MM.1S (cell line): ENCODE measurements at regions not wholly inside any gene's neighbourhood (a gene's known extent, or its start where the extent isn't known, plus 50 kb on each side); places are given as distances from the start of the nearest gene placed in this dataset.

ENCODE experiments used
- DNase-seq: peaks from one replicate; pipeline ENCODE4 v3.0.0-alpha.2; 2015
- H2AFZ ChIP-seq: fragments of 300-600 bp; sonication (generic); 2 replicates; pipeline ENCODE4 v1.6.0; 2016; ENCODE audit warnings: antibody characterized with exemption, low read length
- H3F3A ChIP-seq: fragments of 300-600 bp; sonication (generic); 2 replicates; pipeline ENCODE4 v1.6.1; 2016; ENCODE audit warnings: mild to moderate bottlenecking, antibody characterized with exemption, low read length, moderate library complexity, mixed read lengths; ENCODE audit not compliant: insufficient read depth
- H3K27ac ChIP-seq: fragments of 300-600 bp; sonication (generic); 2 replicates; pipeline ENCODE4 v1.5.1; 2016; ENCODE audit warnings: mild to moderate bottlenecking, low read length
- H3K27me3 ChIP-seq: fragments of 300-600 bp; sonication (generic); replicated peaks from 2 replicates; pipeline ENCODE4 v1.6.0; 2016; ENCODE audit warnings: low read length; ENCODE audit not compliant: insufficient read depth
- H3K36me3 ChIP-seq: fragments of 300-600 bp; sonication (generic); replicated peaks from 2 replicates; pipeline ENCODE4 v1.6.1; 2016; ENCODE audit warnings: mild to moderate bottlenecking, low read length, mixed read lengths; ENCODE audit not compliant: insufficient read depth
- H3K4me1 ChIP-seq: fragments of 300-600 bp; sonication (generic); 2 replicates; pipeline ENCODE4 v1.6.1; 2016; ENCODE audit warnings: low read length, mixed read lengths
- H3K4me2 ChIP-seq: fragments of 300-600 bp; sonication (generic); 2 replicates; pipeline ENCODE4 v1.6.0; 2016; ENCODE audit warnings: low read depth, low read length
- H3K4me3 ChIP-seq: fragments of 300-600 bp; sonication (generic); 2 replicates; pipeline ENCODE4 v1.5.1; 2016; ENCODE audit warnings: low read length, mixed read lengths
- H3K79me2 ChIP-seq: fragments of 300-600 bp; sonication (generic); 2 replicates; pipeline ENCODE4 v1.6.1; 2016; ENCODE audit warnings: mixed run types, low read length, mixed read lengths
- H3K9ac ChIP-seq: fragments of 300-600 bp; sonication (generic); 2 replicates; pipeline ENCODE4 v1.6.1; 2016; ENCODE audit warnings: low read length, mixed read lengths
- H3K9me2 ChIP-seq: fragments of 300-600 bp; sonication (generic); replicated peaks from 2 replicates; pipeline ENCODE4 v1.6.1; 2016; ENCODE audit warnings: mild to moderate bottlenecking, low read length, mixed read lengths; ENCODE audit not compliant: insufficient read depth
- H3K9me3 ChIP-seq: fragments of 300-600 bp; sonication (generic); replicated peaks from 2 replicates; pipeline ENCODE4 v1.6.1; 2016; ENCODE audit warnings: mild to moderate bottlenecking, low read length, mixed read lengths; ENCODE audit not compliant: insufficient read depth
- H4K20me1 ChIP-seq: fragments of 300-600 bp; sonication (generic); 2 replicates; pipeline ENCODE4 v1.6.1; 2016; ENCODE audit warnings: mild to moderate bottlenecking, low read length, moderate library complexity, mixed read lengths; ENCODE audit not compliant: insufficient read depth
- CTCF ChIP-seq: fragments of 300-600 bp; sonication (generic); IDR thresholded peaks from 2 replicates; pipeline ENCODE4 v1.5.1; 2016; ENCODE audit warnings: antibody characterized with exemption, low read length, mixed read lengths
- EZH2 ChIP-seq: fragments of 300-600 bp; sonication (generic); optimal IDR thresholded peaks from 2 replicates; pipeline ENCODE3; 2017; ENCODE audit warnings: low read depth, mild to moderate bottlenecking, antibody characterized with exemption, low read length, mixed read lengths
- EZH2phosphoT487 ChIP-seq: fragments of 300-600 bp; sonication (generic); IDR thresholded peaks from 2 replicates; pipeline ENCODE4 v1.6.1; 2018; ENCODE audit warnings: antibody characterized with exemption, low read length

- no peaks in the 10 kb centered on the region for H3K79me2 ChIP-seq
- no peak overlapping the region for H2AFZ ChIP-seq
- H4K20me1 ChIP-seq = no peaks in the 10 kb centered on the region
- no peak for DNase-seq
- no peaks in the 10 kb centered on the region for H3K4me1 ChIP-seq
- no peaks in the 10 kb centered on the region for H3F3A ChIP-seq
- no peak overlapping the region for H3K27ac ChIP-seq
- no peak overlapping the region for H3K4me2 ChIP-seq
- H3K9me2 ChIP-seq = no peaks in the 10 kb centered on the region
- H3K36me3 ChIP-seq = no peaks in the 10 kb centered on the region
- no peak overlapping the region for H3K4me3 ChIP-seq
- no peaks in the 10 kb centered on the region for H3K9me3 ChIP-seq
- H3K27me3 ChIP-seq = no peaks in the 10 kb centered on the region
- H3K9ac ChIP-seq = no peak overlapping the region
- TF ChIP-seq EZH2 (no peak), CTCF (no peak), EZH2phosphoT487 (no peak)
Measured at GRCh38 chr5:166909926-166910325, 1381.5 kb upstream of the WWC1 start.

DNA sequence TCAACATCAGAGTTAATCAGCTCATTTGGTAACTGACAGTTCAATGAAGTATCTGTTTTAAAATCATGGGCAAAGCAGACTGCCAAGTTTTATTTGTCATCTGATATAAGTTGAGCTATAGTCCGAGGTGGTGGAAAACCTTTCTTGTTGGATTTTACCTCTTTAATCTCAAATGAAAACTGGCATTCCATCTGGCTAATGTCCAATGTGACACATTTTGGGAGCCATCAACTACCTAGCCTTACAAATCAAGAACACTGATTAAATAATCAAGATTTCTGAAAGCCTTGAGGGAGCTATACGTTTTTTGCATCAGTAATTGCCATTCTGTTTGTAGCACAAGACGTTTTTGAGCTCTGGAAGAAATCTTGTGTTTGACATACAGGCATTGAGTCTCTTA is 1380.5 kb upstream of the WWC1 start:
- no peak for TF ChIP-seq EZH2
- TF ChIP-seq EZH2phosphoT487 = no peak
- TF ChIP-seq CTCF = no peak

GRCh38 chr5:166916021-166916420 is 1375.4 kb upstream of the WWC1 start:
- no peak overlapping the region for H3K4me3 ChIP-seq
- TF ChIP-seq EZH2phosphoT487 = no peak
- TF ChIP-seq CTCF = no peak
- TF ChIP-seq EZH2 = no peak
- no peaks in the 10 kb centered on the region for H3K27me3 ChIP-seq
- H3F3A ChIP-seq = no peaks in the 10 kb centered on the region
- no peaks in the 10 kb centered on the region for H3K36me3 ChIP-seq
- H3K4me2 ChIP-seq = no peak overlapping the region
- H3K27ac ChIP-seq = no peak overlapping the region
- no peak for DNase-seq
- no peaks in the 10 kb centered on the region for H3K4me1 ChIP-seq
- no peaks in the 10 kb centered on the region for H3K9me3 ChIP-seq
- no peak overlapping the region for H3K9ac ChIP-seq
- H4K20me1 ChIP-seq = no peaks in the 10 kb centered on the region
- H3K79me2 ChIP-seq = no peaks in the 10 kb centered on the region
- no peaks in the 10 kb centered on the region for H3K9me2 ChIP-seq
- H2AFZ ChIP-seq = no peak overlapping the region

More for the DNA sequence above, 1380.5 kb upstream of the WWC1 start:
- H4K20me1 ChIP-seq = no peaks in the 10 kb centered on the region
- no peak overlapping the region for H3K4me3 ChIP-seq
- H3K9me3 ChIP-seq = no peaks in the 10 kb centered on the region
- H3F3A ChIP-seq = no peaks in the 10 kb centered on the region
- H3K9me2 ChIP-seq = no peaks in the 10 kb centered on the region
- H2AFZ ChIP-seq = no peak overlapping the region
- H3K4me2 ChIP-seq = no peak overlapping the region
- H3K27me3 ChIP-seq = no peaks in the 10 kb centered on the region
- H3K4me1 ChIP-seq = no peaks in the 10 kb centered on the region
- H3K9ac ChIP-seq = no peak overlapping the region
- no peaks in the 10 kb centered on the region for H3K36me3 ChIP-seq
- no peaks in the 10 kb centered on the region for H3K79me2 ChIP-seq
- H3K27ac ChIP-seq = no peak overlapping the region
- no peak for DNase-seq
